SK-MEL-5 (cell line): ENCODE measurements at regions not wholly inside any gene's neighbourhood (a gene's known extent, or its start where the extent isn't known, plus 50 kb on each side); places are given as distances from the start of the nearest gene placed in this dataset.

Source experiments
- DNase-seq: peaks from one replicate; pipeline ENCODE4 v3.0.0-alpha.2; 2016; ENCODE audit warnings: low read depth, low spot score
- in situ Hi-C: cut with HindIII; loops from 2 replicates; pipeline ENCODE4 v1.10.0; 2016; ENCODE audit warnings: low sequenced_read_pairs, high pct_unique_total_duplicates, low pct_unique_long_range_greater_than_20kb

DNA sequence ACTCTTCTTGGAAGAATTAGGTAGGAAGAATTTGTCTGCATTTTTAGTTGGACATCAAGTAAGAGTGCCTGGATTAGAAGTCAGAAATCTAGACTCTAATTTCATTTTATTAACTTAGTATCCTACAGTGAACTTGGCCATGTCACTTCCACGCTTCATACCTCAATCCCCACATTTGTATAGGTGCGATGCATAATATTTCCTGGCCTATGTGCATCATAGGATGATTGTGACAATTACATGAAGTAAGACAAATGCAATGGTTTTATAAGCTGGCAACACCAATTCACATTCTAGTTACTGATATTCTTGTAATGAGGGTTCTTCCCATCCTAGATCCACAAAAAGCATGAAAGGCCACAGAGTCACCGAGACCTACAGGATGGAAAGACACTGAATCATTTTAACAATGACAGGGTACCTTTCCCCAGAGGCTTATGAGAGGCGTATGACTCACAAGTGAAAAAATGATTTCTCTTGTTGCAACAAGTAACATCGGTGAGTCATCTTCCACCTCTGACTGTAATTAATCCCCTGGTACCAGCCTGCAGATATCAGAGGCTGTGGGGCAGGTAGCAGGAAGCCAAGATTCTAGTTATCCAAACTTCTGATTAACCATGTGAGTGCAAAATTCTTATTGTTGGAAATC lies 56.0 kb upstream of the OR5AK2 start:
- peak; percentile 37 for DNase-seq
- in situ Hi-C loops: no loop called here

DNA sequence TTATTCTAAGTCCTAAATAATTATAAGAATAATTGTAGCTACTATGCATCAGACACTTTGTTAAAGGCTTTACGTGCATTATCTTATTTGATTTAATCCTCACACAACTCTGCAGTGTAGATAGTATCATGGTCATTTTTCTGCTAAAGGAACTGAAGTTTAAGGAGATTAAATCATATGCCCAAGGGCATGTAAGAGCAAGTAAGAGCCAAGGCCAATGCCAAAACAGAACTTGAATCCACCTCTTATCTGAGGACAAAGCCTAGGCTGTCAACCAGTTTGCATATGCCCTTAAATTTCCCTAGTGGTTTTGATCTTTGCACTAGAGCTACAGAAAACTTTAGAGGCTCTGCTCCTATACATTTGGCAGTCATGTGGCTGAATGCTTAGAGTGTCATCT lies 65.6 kb upstream of the OR5AK2 start:
- in situ Hi-C loops: no loop called here
- DNase-seq: peak; percentile 17

DNA sequence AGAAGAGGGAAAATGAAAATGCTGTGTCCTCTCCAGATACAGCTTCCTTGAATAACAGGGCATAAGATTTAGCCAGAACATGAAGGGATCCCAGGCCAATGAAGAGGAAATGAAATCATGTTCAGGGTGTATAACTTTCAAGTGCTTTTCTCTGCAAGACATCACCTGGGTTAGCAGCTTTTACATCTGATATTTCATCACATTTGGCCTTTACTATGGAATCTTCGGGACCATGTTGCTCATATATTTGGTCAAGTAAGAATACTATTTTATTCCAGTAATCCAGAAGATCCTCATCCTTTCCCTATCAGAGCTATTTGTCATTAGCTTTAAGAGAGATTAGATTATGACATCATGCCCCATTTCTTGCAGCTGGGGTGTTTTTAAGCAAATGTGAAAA lies 66.3 kb upstream of the OR5AK2 start:
- in situ Hi-C loops: no loop called here
- no peak for DNase-seq

DNA sequence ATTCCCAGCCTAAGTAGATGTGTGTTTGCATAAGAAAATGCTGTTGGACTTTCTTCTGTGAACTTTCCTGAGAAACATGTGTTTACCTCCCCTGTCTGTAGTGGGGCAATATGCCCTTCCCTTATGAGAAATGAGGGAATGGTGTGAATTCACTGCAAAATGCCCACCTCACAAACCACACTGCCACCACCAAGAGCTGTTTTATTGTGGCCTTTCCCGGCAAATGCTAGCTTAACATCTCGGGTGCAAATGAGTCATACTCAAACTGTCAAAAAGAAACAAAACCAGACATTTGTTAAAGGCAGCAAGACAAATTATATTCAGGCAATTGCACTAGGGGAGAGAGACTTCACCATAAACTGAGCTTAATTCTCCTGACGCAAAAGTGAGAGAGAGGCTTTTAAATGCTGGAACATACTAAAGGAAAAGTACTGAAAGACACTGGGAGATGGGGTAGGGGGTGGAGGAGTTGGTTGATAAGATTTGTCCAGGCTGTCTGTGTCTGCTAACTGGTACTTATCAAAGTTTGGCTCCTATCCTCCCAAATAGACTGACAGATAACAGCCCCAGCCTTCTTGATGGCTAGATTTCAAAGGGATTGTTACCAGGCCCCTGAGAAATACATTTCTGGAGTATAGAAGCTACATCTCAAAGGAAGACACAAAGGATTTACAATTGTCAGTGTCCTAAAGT lies 70.9 kb upstream of the OR5AK2 start:
- in situ Hi-C loops: no loop called here
- no peak for DNase-seq

DNA sequence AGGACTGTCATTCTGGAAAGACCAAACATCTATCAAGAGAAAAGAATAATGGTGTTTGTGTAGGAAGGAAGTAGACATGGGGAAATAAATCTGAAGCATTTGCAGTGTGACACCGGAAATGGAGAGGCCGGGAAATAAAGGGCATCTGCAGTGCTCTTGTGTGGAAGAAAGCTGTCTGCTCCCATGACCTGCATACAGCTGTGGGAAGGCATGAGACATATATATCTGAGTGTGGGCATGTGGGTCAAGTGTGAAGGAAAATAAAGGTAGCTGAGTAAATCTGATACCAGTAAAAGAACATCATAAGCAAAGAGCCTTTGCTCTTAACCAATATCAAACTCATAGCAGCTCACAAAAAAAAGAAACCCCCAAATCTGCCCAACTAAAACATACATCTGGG lies 72.1 kb upstream of the OR5AK2 start:
- in situ Hi-C loops: no loop called here
- DNase-seq: no peak

DNA sequence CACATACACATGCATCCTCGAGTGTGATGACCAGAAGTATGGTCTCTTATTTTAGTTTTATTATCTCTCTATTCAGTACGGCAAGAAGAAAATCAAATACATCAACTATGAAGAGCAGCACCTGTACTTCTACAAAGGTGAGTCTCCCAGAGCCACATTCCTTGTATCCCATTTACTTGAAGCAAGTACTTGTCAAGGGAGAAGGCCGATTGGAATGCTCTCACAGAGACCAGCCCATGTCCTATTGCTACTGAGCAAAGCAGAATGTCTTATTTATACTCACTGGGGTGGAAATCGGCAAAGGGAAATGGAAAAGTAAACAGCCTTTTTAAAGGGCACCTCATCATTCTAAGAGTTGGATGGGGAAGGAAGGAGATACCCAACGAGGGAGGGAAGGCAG lies 72.6 kb upstream of the OR5AK2 start:
- no peak for DNase-seq
- in situ Hi-C loops: no loop called here

DNA sequence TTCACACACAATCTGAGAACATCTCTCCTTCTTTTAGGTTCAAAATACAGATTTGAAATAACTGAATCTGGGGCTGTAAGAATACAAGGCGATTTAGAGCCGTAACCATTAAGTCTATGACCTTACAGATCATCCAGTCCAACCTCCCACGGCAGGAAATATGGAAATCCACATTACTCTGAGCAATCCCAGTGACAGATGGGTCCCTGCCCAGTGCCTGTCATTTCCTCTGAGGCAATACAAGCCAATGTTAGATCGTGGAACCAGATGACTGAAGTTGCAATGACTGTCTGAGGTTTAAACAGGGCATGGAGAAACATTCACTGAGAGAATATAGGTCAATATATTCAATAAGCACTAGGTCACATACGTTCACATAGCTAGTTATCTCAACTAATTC lies 77.4 kb upstream of the OR5AK2 start:
- in situ Hi-C loops: no loop called here
- peak; percentile 2 for DNase-seq

DNA sequence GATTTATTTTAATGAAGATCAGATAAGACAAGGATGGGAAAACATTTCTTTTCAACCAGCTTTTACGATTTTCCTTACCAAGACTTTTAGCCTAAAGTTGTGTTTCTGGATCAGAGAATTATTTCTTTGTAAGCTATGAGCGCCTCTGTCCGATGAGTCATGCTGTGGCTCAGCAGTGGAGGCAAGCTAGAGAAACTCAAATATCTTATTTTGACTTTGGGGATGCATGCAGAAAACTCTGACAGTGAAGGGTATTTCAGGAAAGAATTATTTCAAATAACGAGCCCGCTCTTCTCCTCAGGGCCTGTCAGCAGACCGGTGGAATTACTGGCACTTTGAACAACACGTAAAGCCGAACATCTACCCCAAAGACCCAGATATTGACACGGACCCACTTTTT lies 77.9 kb upstream of the OR5AK2 start:
- in situ Hi-C loops: no loop called here
- DNase-seq: peak; percentile 6

DNA sequence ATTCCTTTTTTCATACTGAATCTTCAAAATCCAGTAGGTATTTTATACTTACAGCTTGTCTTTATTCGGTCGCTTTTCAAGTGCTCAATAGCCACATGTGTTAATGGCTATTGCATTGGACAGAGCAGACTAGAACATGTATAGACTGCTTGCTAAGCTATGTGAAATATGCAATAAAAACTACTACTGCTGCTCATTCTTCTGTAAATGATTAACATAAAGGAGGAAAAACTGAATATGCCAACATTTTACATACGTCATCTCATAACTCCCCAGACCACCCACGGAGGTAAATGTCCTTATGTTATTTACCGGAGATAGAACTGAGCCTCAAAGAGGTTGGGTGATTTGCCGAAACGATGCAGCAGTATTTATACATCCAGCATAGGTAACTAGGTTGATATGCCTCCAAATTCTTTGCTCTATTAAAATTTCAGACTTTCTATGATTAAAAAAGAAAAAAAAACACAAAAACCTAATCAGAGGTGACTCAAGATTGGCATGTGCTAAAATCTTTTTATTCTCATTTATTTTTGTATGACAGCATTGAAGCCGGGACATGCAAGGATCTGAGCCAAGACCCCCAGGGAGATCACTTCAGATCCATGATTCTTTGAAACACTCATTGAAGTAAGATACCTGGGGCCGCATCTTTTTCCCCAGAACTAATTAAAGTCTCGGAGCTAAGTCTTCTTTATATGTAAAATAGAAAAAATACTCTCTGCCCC lies 78.5 kb upstream of the OR5AK2 start:
- DNase-seq: no peak

DNA sequence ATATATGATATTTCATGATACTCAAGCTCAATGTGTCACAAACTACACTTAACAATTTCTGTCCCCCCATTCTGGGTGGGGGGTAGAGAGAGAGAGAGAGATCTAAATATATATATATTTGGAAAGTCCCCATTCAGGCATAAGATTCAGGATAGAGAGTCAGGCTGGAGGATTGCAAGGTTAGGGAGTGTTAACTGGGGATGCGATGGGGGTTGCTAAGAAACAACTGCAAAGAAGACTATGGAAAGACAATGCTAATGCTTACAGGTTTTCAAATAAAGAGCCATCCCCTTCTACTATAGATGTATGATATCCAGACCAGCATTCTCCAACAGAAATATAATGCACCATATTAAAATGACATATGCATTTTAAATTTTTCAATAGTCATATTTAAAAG lies 79.2 kb upstream of the OR5AK2 start:
- no peak for DNase-seq
- in situ Hi-C loops: no loop called here

More for the DNA sequence above, 78.5 kb upstream of the OR5AK2 start:
- in situ Hi-C loops: no loop called here

DNA sequence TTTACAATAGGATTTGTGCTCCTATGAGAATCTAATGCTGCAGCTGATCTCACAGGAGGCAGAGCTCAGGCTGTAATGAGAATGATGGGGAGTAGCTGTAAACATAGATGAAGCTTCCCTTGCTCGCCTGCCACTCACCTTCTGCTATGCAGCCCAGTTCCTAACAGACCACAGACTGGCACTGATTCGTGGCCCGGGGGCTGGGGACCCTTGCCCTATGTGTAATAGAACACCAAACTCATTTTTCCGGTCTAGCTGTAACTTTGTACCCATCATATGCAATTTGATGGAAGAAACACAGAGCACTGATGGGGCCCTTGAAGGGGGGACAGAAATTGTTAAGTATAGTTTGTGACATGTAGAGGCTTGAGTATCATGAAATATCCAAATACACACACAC lies 79.6 kb upstream of the OR5AK2 start:
- DNase-seq: no peak
- in situ Hi-C loops: no loop called here

DNA sequence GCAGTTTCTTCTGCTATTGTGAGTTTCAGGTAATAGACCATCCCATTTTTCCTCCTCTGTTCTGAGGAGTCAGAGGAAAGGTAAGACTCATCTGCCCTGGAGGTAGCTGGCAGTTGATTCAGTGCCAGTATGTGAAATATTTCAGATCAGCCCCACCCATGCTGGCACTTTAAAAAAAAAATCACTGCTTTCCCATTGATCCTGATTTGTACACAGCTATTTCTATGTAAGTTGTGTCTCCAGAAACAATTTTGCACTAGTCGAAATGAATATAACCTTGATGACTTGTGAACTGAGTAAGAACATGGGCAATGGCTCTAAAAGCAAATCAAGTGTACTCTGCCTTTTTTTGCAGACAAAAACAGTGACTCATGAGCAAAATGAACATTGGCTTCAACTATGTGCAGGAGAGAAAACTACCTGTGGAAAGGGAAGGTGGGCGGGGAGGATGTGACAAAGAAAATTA lies 82.0 kb upstream of the OR5AK2 start:
- DNase-seq: no peak
- in situ Hi-C loops: no loop called here

DNA sequence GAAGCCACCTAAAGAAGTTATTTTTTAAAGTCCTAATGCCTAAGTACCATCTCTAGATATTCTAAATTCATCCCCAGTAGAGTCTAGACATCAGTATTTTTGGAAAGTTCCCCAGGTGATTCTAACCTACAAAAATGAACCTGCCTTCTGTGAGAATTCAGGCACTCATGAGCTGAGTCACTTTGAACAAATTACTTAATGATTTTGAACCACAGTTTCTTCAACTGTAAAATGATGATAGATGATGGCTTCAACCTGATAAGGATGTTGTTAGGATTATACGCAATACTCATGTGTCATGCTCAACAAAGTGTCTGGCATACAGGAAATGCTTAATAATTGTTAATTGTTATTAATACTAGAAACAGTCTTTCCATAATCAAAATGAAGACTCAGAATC lies 82.8 kb upstream of the OR5AK2 start:
- in situ Hi-C loops: no loop called here
- DNase-seq: no peak

DNA sequence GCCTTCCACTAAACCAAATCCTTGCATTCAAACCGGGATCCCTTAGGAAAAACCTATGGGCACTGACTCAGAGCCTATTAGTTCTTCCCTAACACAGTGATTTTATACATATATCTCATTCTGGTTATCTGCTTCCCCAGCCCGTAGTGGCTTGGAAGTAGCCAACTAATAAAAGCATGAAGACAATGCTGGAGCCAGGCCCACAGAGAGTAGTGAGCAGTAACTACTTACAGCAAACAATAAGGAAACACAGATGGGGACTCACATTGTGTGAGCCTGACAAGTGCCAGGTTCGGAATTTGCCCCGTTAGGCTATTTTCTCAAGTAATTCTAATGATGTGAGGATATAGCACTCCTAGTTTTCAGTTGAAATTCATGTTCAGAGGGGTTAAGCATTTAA lies 83.3 kb upstream of the OR5AK2 start:
- DNase-seq: no peak
- in situ Hi-C loops: no loop called here

DNA sequence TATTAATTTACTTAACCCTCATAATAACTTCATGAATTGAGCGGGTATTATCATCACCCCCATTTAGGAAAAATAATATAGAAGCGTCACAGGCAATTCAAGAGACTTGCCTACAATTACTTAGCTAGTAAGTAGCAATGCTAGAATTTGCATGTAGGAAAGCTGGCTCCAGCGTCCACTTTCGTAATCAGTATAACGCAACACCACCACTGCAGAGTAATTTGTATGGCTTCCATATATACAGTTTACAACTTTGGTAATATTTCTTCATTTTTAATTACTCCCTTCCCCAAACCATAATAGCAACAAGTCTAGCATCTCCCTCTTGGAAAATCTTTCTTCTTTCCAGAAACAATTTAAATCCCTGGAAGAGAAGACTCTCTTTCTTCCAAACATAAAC lies 89.9 kb upstream of the OR5AK2 start:
- in situ Hi-C loops: no loop called here
- DNase-seq: no peak

DNA sequence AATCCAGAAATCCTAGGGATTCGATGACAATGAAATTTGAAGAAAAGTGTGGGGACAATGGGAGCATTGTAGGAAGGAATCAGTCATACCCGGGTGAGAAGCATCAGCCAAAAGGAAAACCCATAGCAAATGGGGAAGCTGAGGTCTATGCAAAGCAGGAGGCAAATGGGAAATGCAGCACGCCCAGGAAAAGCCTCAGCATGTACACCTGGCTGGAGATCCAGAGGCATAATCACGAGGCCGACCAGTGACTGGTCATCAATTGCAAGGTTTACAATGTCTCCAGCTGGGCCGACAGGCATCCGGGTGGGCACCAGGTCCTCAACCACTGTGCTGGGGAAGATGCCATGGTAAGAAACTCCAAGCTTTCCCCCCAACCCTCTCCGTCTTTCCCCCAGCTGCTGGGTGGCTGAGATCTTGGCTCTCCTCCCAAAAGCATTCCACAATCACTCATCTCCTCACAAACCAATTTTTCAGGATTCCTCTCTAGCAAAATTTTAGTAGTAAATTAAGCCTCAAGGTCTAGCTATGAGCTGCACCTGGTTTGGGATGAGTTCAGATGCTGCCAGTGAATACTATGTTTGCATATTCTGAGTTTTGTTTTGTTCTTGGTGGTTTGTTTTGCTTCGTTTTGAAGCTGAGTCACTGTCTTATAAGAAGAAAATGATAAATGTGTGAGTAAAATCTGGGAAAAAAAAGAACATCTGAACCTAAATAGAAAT lies 98.0 kb upstream of the OR5AK2 start:
- DNase-seq: no peak
- in situ Hi-C loops: no loop called here

DNA sequence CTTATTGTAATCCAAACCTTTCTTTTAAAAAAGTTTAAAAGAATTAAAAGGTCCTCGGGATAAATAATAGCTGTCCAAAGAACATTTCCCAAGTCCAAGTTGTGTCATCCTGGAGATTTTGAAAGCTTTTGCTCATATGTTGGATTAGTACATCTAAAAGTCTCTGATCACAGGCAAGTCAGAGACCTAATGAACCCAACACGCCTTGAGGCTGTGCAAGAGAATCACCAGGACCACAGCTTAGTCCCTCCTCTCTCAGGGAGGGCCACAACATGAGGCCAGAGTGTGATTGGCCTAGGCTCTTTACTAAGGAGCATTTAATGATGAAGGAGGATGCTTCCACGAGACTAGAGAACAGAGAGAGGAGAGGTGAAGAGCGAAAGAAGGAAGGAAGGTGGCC lies 98.7 kb upstream of the OR5AK2 start:
- in situ Hi-C loops: no loop called here
- no peak for DNase-seq

DNA sequence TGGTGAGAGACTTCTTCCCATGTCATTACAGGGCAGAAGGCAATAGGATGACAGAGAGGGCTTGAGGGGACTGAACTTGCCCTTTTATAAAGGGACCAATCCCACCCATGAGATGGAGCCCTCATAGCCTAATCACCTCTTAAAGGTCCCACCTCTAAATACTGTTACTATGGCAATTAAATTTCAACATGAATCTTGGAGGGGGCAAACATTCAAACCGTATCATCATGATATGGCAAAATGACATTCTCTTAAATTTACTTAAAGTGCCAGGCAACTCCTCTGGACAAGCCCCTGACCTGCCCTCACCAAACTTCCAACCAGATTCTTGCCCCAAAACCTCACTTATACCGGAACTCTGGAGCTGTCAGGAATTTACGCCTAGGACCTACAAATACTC lies 100.8 kb upstream of the OR5AK2 start:
- DNase-seq: no peak
- in situ Hi-C loops: no loop called here
